ENCODE measurements at regions not wholly inside any gene's neighbourhood (a gene's known extent, or its start where the extent isn't known, plus 50 kb on each side); places are given as distances from the start of the nearest gene placed in this dataset.

- no peak for TF ChIP-seq TAF1 (IDR thresholded peaks at IDR 0.05; ENCODE audit: low read depth, low read length)
- TF ChIP-seq POLR2A (IDR thresholded peaks at IDR 0.05; ENCODE audit: low read depth, low read length): no peak
- no peak for TF ChIP-seq POLR2AphosphoS5 (IDR thresholded peaks at IDR 0.05; ENCODE audit: low read depth, low read length)
Observed at GRCh38 chr4:131258361-131258760, 1890.7 kb upstream of the PCDH10 start.

All from GM12891 (cell line).